Mammary epithelial cell (primary cell): ENCODE measurements at regions not wholly inside any gene's neighbourhood (a gene's known extent, or its start where the extent isn't known, plus 50 kb on each side); places are given as distances from the start of the nearest gene placed in this dataset.

ENCODE experiments used
- EZH2 ChIP-seq: IDR thresholded peaks from 2 replicates; pipeline ENCODE4 v1.6.1; 2012; ENCODE audit warnings: low read length, inconsistent platforms, borderline replicate concordance
- TF ChIP-seq, protein P1 (sequence below), 2 donors: IDR thresholded peaks in 1 of 2; conservative IDR thresholded peaks in 1 of 2; 2 replicates each; pipeline ENCODE4 v1.5.1; 2011 to 2012; ENCODE audit warnings: inconsistent platforms in 2 of 2, low read length in 2 of 2, mild to moderate bottlenecking in 2 of 2, control low read depth in 1 of 2, low read depth in 1 of 2; ENCODE audit not compliant: insufficient read depth in 1 of 2; ENCODE audit errors: extremely low read depth in 1 of 2

DNA sequence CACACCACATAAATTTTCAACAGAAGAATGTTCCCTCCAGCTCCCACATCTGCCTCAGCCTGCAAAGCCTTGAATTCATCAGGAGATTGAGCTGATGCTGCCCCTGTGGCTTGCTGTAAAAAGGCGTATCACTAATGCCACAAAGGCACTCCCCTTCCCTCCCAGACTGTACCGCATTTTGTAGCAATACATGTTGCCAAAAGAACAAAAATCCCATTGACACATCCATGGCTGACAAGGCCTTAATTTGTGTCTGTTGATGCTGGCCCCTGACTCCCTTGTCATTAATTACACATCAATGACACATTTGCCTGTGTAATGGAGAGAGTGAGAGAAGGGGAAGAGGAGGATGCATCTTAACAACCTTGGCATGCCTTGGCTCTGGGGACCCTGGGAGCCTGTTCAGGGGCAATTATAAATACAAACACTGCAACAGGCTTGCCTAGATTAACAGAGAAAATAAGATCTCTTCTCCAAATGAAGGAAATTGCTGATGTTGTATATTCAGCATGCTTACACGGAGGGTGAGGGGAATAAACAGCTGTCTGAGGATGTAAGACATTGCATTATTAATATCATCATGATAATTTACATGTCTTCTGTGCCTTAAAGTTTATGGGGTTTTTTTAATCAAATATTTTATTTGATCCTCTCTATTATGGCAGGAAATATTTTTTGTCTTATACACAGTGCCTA lies 264.0 kb downstream of the SUCLG1 start:
- TF ChIP-seq, protein P1, sequence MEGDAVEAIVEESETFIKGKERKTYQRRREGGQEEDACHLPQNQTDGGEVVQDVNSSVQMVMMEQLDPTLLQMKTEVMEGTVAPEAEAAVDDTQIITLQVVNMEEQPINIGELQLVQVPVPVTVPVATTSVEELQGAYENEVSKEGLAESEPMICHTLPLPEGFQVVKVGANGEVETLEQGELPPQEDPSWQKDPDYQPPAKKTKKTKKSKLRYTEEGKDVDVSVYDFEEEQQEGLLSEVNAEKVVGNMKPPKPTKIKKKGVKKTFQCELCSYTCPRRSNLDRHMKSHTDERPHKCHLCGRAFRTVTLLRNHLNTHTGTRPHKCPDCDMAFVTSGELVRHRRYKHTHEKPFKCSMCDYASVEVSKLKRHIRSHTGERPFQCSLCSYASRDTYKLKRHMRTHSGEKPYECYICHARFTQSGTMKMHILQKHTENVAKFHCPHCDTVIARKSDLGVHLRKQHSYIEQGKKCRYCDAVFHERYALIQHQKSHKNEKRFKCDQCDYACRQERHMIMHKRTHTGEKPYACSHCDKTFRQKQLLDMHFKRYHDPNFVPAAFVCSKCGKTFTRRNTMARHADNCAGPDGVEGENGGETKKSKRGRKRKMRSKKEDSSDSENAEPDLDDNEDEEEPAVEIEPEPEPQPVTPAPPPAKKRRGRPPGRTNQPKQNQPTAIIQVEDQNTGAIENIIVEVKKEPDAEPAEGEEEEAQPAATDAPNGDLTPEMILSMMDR (conservative IDR thresholded peaks at IDR 0.05 in 1 of 2, IDR thresholded peaks at IDR 0.05 in 1 of 2; ENCODE audit: extremely low read depth in 1 of 2, insufficient read depth in 1 of 2, low read depth in 1 of 2, low read length in 2 of 2), result no peak
- TF ChIP-seq EZH2, result no peak
